ENCODE measurements at regions not wholly inside any gene's neighbourhood (a gene's known extent, or its start where the extent isn't known, plus 50 kb on each side); places are given as distances from the start of the nearest gene placed in this dataset.
A peak's percentile ranks its signal among the peaks of the same experiment; 100 is the strongest.
"Not testable (repeated sequence)": the region's sequence is repeated elsewhere in the genome, so short reads cannot be mapped to it uniquely, and the experiment has no call there.

DNA sequence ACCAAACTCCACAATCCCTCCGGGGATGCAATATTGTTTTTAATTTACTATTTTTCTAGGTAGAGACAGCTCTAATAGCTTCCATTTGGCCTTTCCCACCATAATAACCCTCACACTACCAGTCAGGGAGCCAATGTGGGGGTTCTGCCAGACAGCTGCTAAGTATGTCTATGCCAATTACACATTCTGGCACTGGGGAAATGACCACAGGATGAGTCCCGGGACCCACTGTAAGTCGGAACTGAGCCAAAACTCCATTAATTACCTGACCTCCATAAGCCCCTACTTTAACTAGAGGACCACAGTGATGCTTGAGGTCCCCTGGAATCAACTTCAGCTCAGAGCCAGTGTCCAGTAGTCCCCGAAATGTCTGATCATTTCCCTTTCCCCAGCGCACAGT is 95.2 kb upstream of the USP25 start:
- ATAC-seq; H3K27ac Mint-ChIP-seq; H3F3A ChIP-seq (replicated peaks; ENCODE audit: low read depth); H3K36me3 Mint-ChIP-seq (ENCODE audit: low read depth); H3K4me3 ChIP-seq; DNase-seq (ENCODE audit: low spot score); H3K4me1 ChIP-seq (ENCODE audit: insufficient read depth); H2AFZ ChIP-seq; H3K27ac ChIP-seq (ENCODE audit: low read depth); H3K4me2 ChIP-seq; H3K4me1 Mint-ChIP-seq; H3K27me3 ChIP-seq (ENCODE audit: insufficient read depth); H3K9me3 Mint-ChIP-seq; H3K27me3 Mint-ChIP-seq (ENCODE audit: insufficient read depth, low read depth, poor library complexity); H4K20me1 ChIP-seq (replicated peaks; ENCODE audit: insufficient read depth); H3K9me2 ChIP-seq (ENCODE audit: insufficient read depth); H3K4me3 Mint-ChIP-seq; H3K36me3 ChIP-seq (ENCODE audit: insufficient read depth); H3K79me2 ChIP-seq (replicated peaks; ENCODE audit: insufficient read depth): not testable (repeated sequence)

DNA sequence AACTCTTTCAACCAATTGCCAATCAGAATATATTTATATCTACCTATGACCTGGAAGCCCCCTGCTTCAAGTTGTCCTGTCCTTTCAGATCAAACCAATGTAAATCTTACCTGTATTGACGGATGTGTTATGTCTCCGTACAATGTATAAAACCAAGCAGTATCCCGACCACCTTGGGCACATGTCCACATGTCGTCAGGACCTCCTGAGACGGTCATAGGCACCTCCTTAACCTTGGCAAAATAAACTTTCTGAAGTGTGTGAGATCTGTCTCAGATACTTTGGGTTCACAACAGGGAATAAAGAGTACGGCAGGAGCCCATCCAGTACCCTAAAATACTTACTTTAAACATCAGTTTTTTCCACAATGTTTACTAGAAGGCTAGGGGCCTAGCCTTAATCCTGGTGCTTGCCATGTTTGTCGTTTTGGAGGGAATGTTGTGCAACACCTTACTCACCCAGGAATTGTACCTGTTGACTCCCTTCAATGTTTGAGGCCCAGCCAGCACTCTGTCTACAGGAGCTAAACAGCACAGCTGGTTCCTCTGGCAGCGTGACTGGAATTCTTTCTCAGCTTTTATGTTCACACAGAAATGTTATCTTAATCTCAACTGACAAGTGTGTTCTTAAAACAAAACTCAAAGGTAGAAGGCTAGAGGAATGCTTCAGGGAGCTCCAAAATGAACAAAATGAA is 90.8 kb upstream of the USP25 start:
- H3K4me1 ChIP-seq (ENCODE audit: insufficient read depth), result no peaks in the 10 kb centered on the region; the same call in 1 of the 2 replicates
- no peaks in the 10 kb centered on the region for H3K36me3 ChIP-seq (ENCODE audit: insufficient read depth)
- H3K79me2 ChIP-seq (replicated peaks; ENCODE audit: insufficient read depth), result no peaks in the 10 kb centered on the region
- H3F3A ChIP-seq (replicated peaks; ENCODE audit: low read depth), result no peaks in the 10 kb centered on the region
- no peak for DNase-seq (ENCODE audit: low spot score)
- TF ChIP-seq ZNF114 (CRISPR knock-in tag; IDR thresholded peaks at IDR 0.05) (no peak), EZH2phosphoT487 (IDR thresholded peaks at IDR 0.05; ENCODE audit: unreplicated experiment) (no peak), STAT1 (IDR thresholded peaks at IDR 0.05; ENCODE audit: unreplicated experiment) (no peak), NANOG (IDR thresholded peaks at IDR 0.05; ENCODE audit: borderline replicate concordance) (no peak), JUNB (IDR thresholded peaks at IDR 0.05; ENCODE audit: unreplicated experiment) (no peak)
- TF ChIP-seq, protein P1, sequence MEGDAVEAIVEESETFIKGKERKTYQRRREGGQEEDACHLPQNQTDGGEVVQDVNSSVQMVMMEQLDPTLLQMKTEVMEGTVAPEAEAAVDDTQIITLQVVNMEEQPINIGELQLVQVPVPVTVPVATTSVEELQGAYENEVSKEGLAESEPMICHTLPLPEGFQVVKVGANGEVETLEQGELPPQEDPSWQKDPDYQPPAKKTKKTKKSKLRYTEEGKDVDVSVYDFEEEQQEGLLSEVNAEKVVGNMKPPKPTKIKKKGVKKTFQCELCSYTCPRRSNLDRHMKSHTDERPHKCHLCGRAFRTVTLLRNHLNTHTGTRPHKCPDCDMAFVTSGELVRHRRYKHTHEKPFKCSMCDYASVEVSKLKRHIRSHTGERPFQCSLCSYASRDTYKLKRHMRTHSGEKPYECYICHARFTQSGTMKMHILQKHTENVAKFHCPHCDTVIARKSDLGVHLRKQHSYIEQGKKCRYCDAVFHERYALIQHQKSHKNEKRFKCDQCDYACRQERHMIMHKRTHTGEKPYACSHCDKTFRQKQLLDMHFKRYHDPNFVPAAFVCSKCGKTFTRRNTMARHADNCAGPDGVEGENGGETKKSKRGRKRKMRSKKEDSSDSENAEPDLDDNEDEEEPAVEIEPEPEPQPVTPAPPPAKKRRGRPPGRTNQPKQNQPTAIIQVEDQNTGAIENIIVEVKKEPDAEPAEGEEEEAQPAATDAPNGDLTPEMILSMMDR (conservative IDR thresholded peaks at IDR 0.05; ENCODE audit: low read depth in 2 of 2), result no peak
- TF ChIP-seq, protein P2, sequence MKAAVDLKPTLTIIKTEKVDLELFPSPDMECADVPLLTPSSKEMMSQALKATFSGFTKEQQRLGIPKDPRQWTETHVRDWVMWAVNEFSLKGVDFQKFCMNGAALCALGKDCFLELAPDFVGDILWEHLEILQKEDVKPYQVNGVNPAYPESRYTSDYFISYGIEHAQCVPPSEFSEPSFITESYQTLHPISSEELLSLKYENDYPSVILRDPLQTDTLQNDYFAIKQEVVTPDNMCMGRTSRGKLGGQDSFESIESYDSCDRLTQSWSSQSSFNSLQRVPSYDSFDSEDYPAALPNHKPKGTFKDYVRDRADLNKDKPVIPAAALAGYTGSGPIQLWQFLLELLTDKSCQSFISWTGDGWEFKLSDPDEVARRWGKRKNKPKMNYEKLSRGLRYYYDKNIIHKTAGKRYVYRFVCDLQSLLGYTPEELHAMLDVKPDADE (IDR thresholded peaks at IDR 0.05), result no peak
- Mint-ChIP-seq H3K27ac (no peak overlapping the region), H3K4me3 (no peak overlapping the region), H3K27me3 (ENCODE audit: insufficient read depth, low read depth, poor library complexity) (peaks cover 3% of the 10 kb centered on the region), H3K9me3 (no peaks in the 10 kb centered on the region), H3K4me1 (no peaks in the 10 kb centered on the region), H3K36me3 (ENCODE audit: low read depth) (no peaks in the 10 kb centered on the region)
- 0 out of 2 replicates have a peak, but pooled peaks cover 6% of the 10 kb centered on the region for H3K9me2 ChIP-seq (ENCODE audit: insufficient read depth)
- no peak overlapping the region for H3K27ac ChIP-seq (ENCODE audit: low read depth)
- no peaks in the 10 kb centered on the region for H4K20me1 ChIP-seq (replicated peaks; ENCODE audit: insufficient read depth)
- H3K27me3 ChIP-seq (ENCODE audit: insufficient read depth), result no peaks in the 10 kb centered on the region
- peak overlapping the region; percentile 11; the same call in 1 of the 2 replicates for H2AFZ ChIP-seq
- no peak overlapping the region for H3K4me2 ChIP-seq
- no peak overlapping the region for H3K4me3 ChIP-seq
- ATAC-seq, result no peak

DNA sequence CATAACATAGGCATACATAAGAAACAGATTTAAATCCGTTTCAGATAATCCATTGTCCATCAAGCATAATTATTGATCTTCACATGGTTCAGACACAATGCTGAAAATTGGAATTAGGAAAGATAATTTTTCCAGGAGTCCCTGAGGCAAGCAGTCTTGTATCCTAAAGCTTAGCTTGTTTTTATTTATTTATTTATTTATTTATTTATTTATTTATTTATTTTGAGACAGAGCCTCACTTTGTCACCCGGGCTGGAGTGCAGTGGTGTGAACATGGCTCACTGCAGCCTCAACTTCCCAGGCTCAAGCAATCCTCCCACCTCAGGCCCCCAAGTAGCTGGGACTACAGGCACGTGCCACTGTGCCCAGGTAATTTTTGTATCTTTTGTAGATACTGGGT is 89.7 kb upstream of the USP25 start:
- not testable (repeated sequence) for H3K79me2 ChIP-seq (replicated peaks; ENCODE audit: insufficient read depth); H3K27ac ChIP-seq (ENCODE audit: low read depth); H3K4me3 ChIP-seq; H3K36me3 ChIP-seq (ENCODE audit: insufficient read depth); H4K20me1 ChIP-seq (replicated peaks; ENCODE audit: insufficient read depth); H3K4me3 Mint-ChIP-seq; H3F3A ChIP-seq (replicated peaks; ENCODE audit: low read depth); ATAC-seq; H3K4me1 Mint-ChIP-seq; H3K27ac Mint-ChIP-seq; H3K27me3 Mint-ChIP-seq (ENCODE audit: insufficient read depth, low read depth, poor library complexity); H3K4me2 ChIP-seq; H2AFZ ChIP-seq; H3K9me2 ChIP-seq (ENCODE audit: insufficient read depth); H3K27me3 ChIP-seq (ENCODE audit: insufficient read depth); H3K9me3 Mint-ChIP-seq; H3K36me3 Mint-ChIP-seq (ENCODE audit: low read depth); H3K4me1 ChIP-seq (ENCODE audit: insufficient read depth); DNase-seq (ENCODE audit: low spot score)

Data from GM23338 (cell line).